IMR-90 (cell line): ENCODE measurements at regions not wholly inside any gene's neighbourhood (a gene's known extent, or its start where the extent isn't known, plus 50 kb on each side); places are given as distances from the start of the nearest gene placed in this dataset.

Source experiments
- ATAC-seq: fragments of 200-7000 bp; cut with Tn5 transposase; 2 replicates; pipeline ENCODE4 v1.9.1; 2020; ENCODE audit warnings: low read depth, mild to moderate bottlenecking, moderate library complexity
- BruUV-seq: library from RNA; stranded (reverse); fragments of 400-500 nt; replicated peaks from 2 replicates; lab custom pipeline; 2021; lab: Mats Ljungman, UMichigan
- CTCF ChIA-PET: fragments of 300-600 bp; formaldehyde crosslinking; extraction: SDS; loops from one replicate; lab custom pipeline; 2021; ENCODE audit warnings: antibody characterized with exemption; lab: Yijun Ruan, JAX
- POLR2A ChIA-PET: fragments of 300-600 bp; sonication (Branson Sonifier 250); formaldehyde crosslinking; loops from one replicate; lab custom pipeline; 2022; ENCODE audit warnings: antibody characterized with exemption; ENCODE audit not compliant: unreplicated experiment; lab: Charles Lee
- DNase-seq: peaks from one replicate; pipeline ENCODE4 v3.0.0; 2013
- H2AFZ ChIP-seq: replicated peaks from 2 replicates; pipeline ENCODE3; 2013; ENCODE audit warnings: low read length, mild to moderate bottlenecking; ENCODE audit not compliant: poor library complexity
- H2AK5ac ChIP-seq: 2 replicates; pipeline ENCODE4 v1.6.1; 2013; ENCODE audit warnings: low read depth, low read length, inconsistent platforms
- H2AK9ac ChIP-seq: replicated peaks from 2 replicates; pipeline ENCODE3; 2013; ENCODE audit warnings: mild to moderate bottlenecking, low read depth, low read length, moderate library complexity; ENCODE audit not compliant: poor library complexity
- H2BK120ac ChIP-seq: 2 replicates; pipeline ENCODE4 v1.6.1; 2013; ENCODE audit warnings: low read depth, low read length, inconsistent platforms
- H2BK15ac ChIP-seq: 3 replicates; pipeline ENCODE4 v1.6.1; 2013; ENCODE audit warnings: low read depth, low read length, inconsistent platforms
- H2BK20ac ChIP-seq: 2 replicates; pipeline ENCODE4 v1.6.1; 2013; ENCODE audit warnings: low read depth, mild to moderate bottlenecking, inconsistent platforms, low read length, moderate library complexity
- H2BK5ac ChIP-seq: 2 replicates; pipeline ENCODE4 v1.6.1; 2013; ENCODE audit warnings: mild to moderate bottlenecking, low read depth, low read length, inconsistent platforms; ENCODE audit not compliant: poor library complexity, severe bottlenecking
- H3K14ac ChIP-seq: replicated peaks from 2 replicates; pipeline ENCODE4 v1.6.1; 2013; ENCODE audit warnings: low read depth, low read length, inconsistent platforms
- H3K18ac ChIP-seq: 2 replicates; pipeline ENCODE4 v1.6.1; 2013; ENCODE audit warnings: low read depth, low read length, control low read depth
- H3K23ac ChIP-seq: 2 replicates; pipeline ENCODE4 v1.6.1; 2013; ENCODE audit warnings: low read depth, low read length, inconsistent platforms
- H3K27ac ChIP-seq: 2 replicates; pipeline ENCODE4 v1.5.1; 2013; ENCODE audit warnings: mild to moderate bottlenecking, control low read depth, low read length; ENCODE audit not compliant: insufficient read depth
- H3K27me3 ChIP-seq: 2 replicates; pipeline ENCODE4 v1.6.1; 2013; ENCODE audit warnings: low read length; ENCODE audit not compliant: control insufficient read depth, insufficient read depth
- H3K36me3 ChIP-seq: 2 replicates; pipeline ENCODE4 v1.6.1; 2013; ENCODE audit warnings: low read length, mixed read lengths; ENCODE audit not compliant: control insufficient read depth, insufficient read depth
- H3K4ac ChIP-seq: 2 replicates; pipeline ENCODE4 v1.6.1; 2013; ENCODE audit warnings: low read depth, low read length, inconsistent platforms
- H3K4me1 ChIP-seq: 2 replicates; pipeline ENCODE4 v1.6.1; 2013; ENCODE audit warnings: low read length, mixed read lengths; ENCODE audit not compliant: control insufficient read depth, insufficient read depth
- H3K4me2 ChIP-seq: 2 replicates; pipeline ENCODE4 v1.6.1; 2013; ENCODE audit warnings: low read depth, mild to moderate bottlenecking, control low read depth, low read length, moderate library complexity
- H3K4me3 ChIP-seq: 2 replicates; pipeline ENCODE4 v1.5.1; 2013; ENCODE audit warnings: low read depth, mild to moderate bottlenecking, control low read depth, low read length, moderate library complexity; ENCODE audit not compliant: insufficient read depth
- H3K56ac ChIP-seq: 2 replicates; pipeline ENCODE4 v1.6.1; 2013; ENCODE audit warnings: low read length, inconsistent platforms; ENCODE audit not compliant: insufficient read depth; ENCODE audit errors: extremely low read depth
- H3K79me1 ChIP-seq, 2 experiments: 2 replicates each; pipeline ENCODE4 v1.6.1; 2013; ENCODE audit warnings: low read length in 2 of 2, inconsistent platforms in 1 of 2, low read depth in 1 of 2
- H3K9ac ChIP-seq: 2 replicates; pipeline ENCODE4 v1.6.1; 2013; ENCODE audit warnings: low read depth, low read length, control low read depth
- H3K9me1 ChIP-seq: 2 replicates; pipeline ENCODE4 v1.6.1; 2013; ENCODE audit warnings: low read length, inconsistent platforms; ENCODE audit not compliant: insufficient read depth
- H3K9me3 ChIP-seq: 2 replicates; pipeline ENCODE4 v1.6.1; 2013; ENCODE audit warnings: low read length; ENCODE audit not compliant: control insufficient read depth, insufficient read depth
- H4K20me1 ChIP-seq: 2 replicates; pipeline ENCODE4 v1.6.1; 2013; ENCODE audit warnings: low read length, inconsistent platforms; ENCODE audit not compliant: insufficient read depth
- H4K5ac ChIP-seq: 2 replicates; pipeline ENCODE4 v1.6.1; 2013; ENCODE audit warnings: mild to moderate bottlenecking, low read depth, low read length, control low read depth
- H4K8ac ChIP-seq, 2 experiments: 2 replicates each; pipeline ENCODE4 v1.6.1; 2013; ENCODE audit warnings: low read depth in 2 of 2, low read length in 2 of 2, control low read depth in 1 of 2, inconsistent platforms in 1 of 2
- H4K91ac ChIP-seq: 2 replicates; pipeline ENCODE4 v1.6.1; 2013; ENCODE audit warnings: low read depth, low read length, inconsistent platforms; ENCODE audit not compliant: insufficient read depth
- BHLHE40 ChIP-seq: fragments of 150-350 bp; IDR thresholded peaks from 2 replicates; pipeline ENCODE4 v1.6.1; 2016; ENCODE audit warnings: mild to moderate bottlenecking, low read depth, low read length
- CEBPB ChIP-seq: IDR thresholded peaks from 2 replicates; pipeline ENCODE4 v1.6.1; 2012; ENCODE audit warnings: low read depth, low read length, improper control_type of control experiment
- CHD1 ChIP-seq: IDR thresholded peaks from 2 replicates; pipeline ENCODE4 v1.6.1; 2012; ENCODE audit warnings: low read depth, low read length, improper control_type of control experiment
- MXI1 ChIP-seq: IDR thresholded peaks from 2 replicates; pipeline ENCODE4 v1.6.1; 2012; ENCODE audit warnings: low read depth, mild to moderate bottlenecking, low read length, moderate library complexity, borderline replicate concordance
- NFE2L2 ChIP-seq: fragments of 150-350 bp; IDR thresholded peaks from 2 replicates; pipeline ENCODE4 v1.6.1; 2016; ENCODE audit warnings: low read depth, mild to moderate bottlenecking, low read length
- RAD21 ChIP-seq: IDR thresholded peaks from 2 replicates; pipeline ENCODE4 v1.6.1; 2012; ENCODE audit warnings: low read length, improper control_type of control experiment
- WGBS, 2 experiments: methylation state at CpG; one replicate each; pipeline versions ENCODE4 v1.1.5 to v1.1.7; 2013; ENCODE audit warnings: missing lambda C conversion rate in 2 of 2; ENCODE audit not compliant: insufficient read length in 1 of 2; ENCODE audit errors: extremely low coverage in 2 of 2; 5-methylcytosine and 5-hydroxymethylcytosine counted together
- dilution Hi-C: fragments of 300-500 bp; cut with HindIII; formaldehyde crosslinking; loops from one replicate; pipeline ENCODE4 v1.14.3; 2018; ENCODE audit warnings: low sequenced_read_pairs; ENCODE audit not compliant: unreplicated experiment
- in situ Hi-C: fragments of 300-500 bp; cut with MboI; formaldehyde crosslinking; loops from 3 replicates; pipeline ENCODE4 v1.14.3; 2019; ENCODE audit warnings: low sequenced_read_pairs, inconsistent platforms, mixed read lengths
- intact Hi-C: fragments of 100-400 bp; cut with micrococcal nuclease; formaldehyde crosslinking; loops from 2 replicates; pipeline ENCODE4 v1.10.0; 2022
- TF ChIP-seq, protein P1 (sequence below): conservative IDR thresholded peaks from 2 replicates; pipeline ENCODE4 v1.5.1; 2012; ENCODE audit warnings: mild to moderate bottlenecking, low read depth, low read length, improper control_type of control experiment

DNA sequence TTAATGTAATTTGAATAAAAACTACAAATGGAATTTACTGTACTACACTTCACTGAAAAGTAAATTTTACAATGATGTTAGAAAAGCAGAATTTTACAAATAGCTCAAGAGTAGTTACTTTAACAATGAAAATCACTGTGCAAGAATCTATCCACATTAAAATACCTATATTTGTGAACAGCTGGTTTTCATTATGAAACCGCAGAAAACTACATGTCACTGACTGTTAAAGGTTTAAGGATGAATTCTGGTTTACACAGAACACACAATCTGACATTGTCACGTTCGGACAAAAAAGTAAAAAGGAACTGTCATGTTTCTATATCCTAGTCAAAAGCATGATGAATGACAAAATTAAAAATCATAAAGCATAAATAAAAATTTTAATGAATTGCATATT, 415.3 kb upstream of the PRKCQ start:
- no peak overlapping the region for H3K56ac ChIP-seq
- H3K4me1 ChIP-seq = no peaks in the 10 kb centered on the region
- no peaks in the 10 kb centered on the region for H3K9me3 ChIP-seq
- no peak overlapping the region for H3K14ac ChIP-seq
- no peaks in the 10 kb centered on the region for H3K36me3 ChIP-seq
- no CpG with 5 or more reads among the region's 3 CpGs for WGBS, 2 experiments
- no peaks in the 10 kb centered on the region for H3K79me1 ChIP-seq
- no peak overlapping the region for H3K18ac ChIP-seq
- intact Hi-C loops (no loop called here), dilution Hi-C loops (no loop called here), in situ Hi-C loops (no loop called here)
- no peak overlapping the region for H3K4me3 ChIP-seq
- H2BK5ac ChIP-seq = no peak overlapping the region
- H3K27ac ChIP-seq = no peak overlapping the region
- H2AK5ac ChIP-seq = no peak overlapping the region
- no peak overlapping the region for H2BK20ac ChIP-seq
- no peak overlapping the region for H2BK120ac ChIP-seq
- no peaks in the 10 kb centered on the region for H3K9me1 ChIP-seq
- no peak overlapping the region for H4K8ac ChIP-seq
- H2BK15ac ChIP-seq = no peak overlapping the region
- H2AFZ ChIP-seq = no peak overlapping the region
- H3K4me2 ChIP-seq = no peak overlapping the region
- ChIA-PET POLR2A (interaction anchor here (0.6 kb wide), 1 partner anchor 11 kb away, joined by 3 read pairs; no protein-coding TSS in a partner anchor), CTCF (no interaction called here)
- no peak overlapping the region for H4K91ac ChIP-seq
- no peaks in the 10 kb centered on the region for H4K20me1 ChIP-seq
- ATAC-seq (no peak), DNase-seq (peak; percentile 15)
- no peak overlapping the region for H2AK9ac ChIP-seq
- H4K5ac ChIP-seq = no peak overlapping the region
- H3K27me3 ChIP-seq = no peaks in the 10 kb centered on the region
- BruUV-seq = no TSS peak
- H3K23ac ChIP-seq = no peak overlapping the region
- TF ChIP-seq MXI1 (no peak), NFE2L2 (no peak), CHD1 (no peak), CEBPB (no peak), BHLHE40 (no peak), RAD21 (no peak)
- TF ChIP-seq, protein P1, sequence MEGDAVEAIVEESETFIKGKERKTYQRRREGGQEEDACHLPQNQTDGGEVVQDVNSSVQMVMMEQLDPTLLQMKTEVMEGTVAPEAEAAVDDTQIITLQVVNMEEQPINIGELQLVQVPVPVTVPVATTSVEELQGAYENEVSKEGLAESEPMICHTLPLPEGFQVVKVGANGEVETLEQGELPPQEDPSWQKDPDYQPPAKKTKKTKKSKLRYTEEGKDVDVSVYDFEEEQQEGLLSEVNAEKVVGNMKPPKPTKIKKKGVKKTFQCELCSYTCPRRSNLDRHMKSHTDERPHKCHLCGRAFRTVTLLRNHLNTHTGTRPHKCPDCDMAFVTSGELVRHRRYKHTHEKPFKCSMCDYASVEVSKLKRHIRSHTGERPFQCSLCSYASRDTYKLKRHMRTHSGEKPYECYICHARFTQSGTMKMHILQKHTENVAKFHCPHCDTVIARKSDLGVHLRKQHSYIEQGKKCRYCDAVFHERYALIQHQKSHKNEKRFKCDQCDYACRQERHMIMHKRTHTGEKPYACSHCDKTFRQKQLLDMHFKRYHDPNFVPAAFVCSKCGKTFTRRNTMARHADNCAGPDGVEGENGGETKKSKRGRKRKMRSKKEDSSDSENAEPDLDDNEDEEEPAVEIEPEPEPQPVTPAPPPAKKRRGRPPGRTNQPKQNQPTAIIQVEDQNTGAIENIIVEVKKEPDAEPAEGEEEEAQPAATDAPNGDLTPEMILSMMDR = no peak
- H3K4ac ChIP-seq = no peak overlapping the region
- no peak overlapping the region for H3K9ac ChIP-seq
